ENCODE measurements at regions not wholly inside any gene's neighbourhood (a gene's known extent, or its start where the extent isn't known, plus 50 kb on each side); places are given as distances from the start of the nearest gene placed in this dataset.
"Not testable (repeated sequence)": the region's sequence is repeated elsewhere in the genome, so short reads cannot be mapped to it uniquely, and the experiment has no call there.

- no peak overlapping the region for H3K4me3 ChIP-seq (ENCODE audit: low read depth, low read length)
- TF ChIP-seq CTCF (IDR thresholded peaks at IDR 0.05; ENCODE audit: low read depth, low read length, missing control alignments): no peak
- DNase-seq (ENCODE audit: low read depth): no peak
Observed at GRCh38 chr5:17127743-17128231, 89.6 kb upstream of the BASP1 start.

- H3K4me3 ChIP-seq (ENCODE audit: low read depth, low read length): no peak overlapping the region
- no peak for DNase-seq (ENCODE audit: low read depth)
- TF ChIP-seq CTCF (IDR thresholded peaks at IDR 0.05; ENCODE audit: low read depth, low read length, missing control alignments): no peak
Observed at GRCh38 chr5:17129093-17129849, 88.2 kb upstream of the BASP1 start.

- not testable (repeated sequence) for H3K4me3 ChIP-seq (ENCODE audit: low read depth, low read length); DNase-seq (ENCODE audit: low read depth)
Observed at GRCh38 chr5:17130302-17130701, 87.1 kb upstream of the BASP1 start.

- H3K4me3 ChIP-seq (ENCODE audit: low read depth, low read length): no peak overlapping the region
- DNase-seq (ENCODE audit: low read depth): no peak
- TF ChIP-seq CTCF (IDR thresholded peaks at IDR 0.05; ENCODE audit: low read depth, low read length, missing control alignments): peak; percentile 47
Observed at GRCh38 chr5:17132444-17133083, 84.9 kb upstream of the BASP1 start.

GRCh38 chr5:17135050-17135449 is 82.4 kb upstream of the BASP1 start:
- DNase-seq (ENCODE audit: low read depth): no peak
- TF ChIP-seq CTCF (IDR thresholded peaks at IDR 0.05; ENCODE audit: low read depth, low read length, missing control alignments): no peak
- no peak overlapping the region for H3K4me3 ChIP-seq (ENCODE audit: low read depth, low read length)

- no peak overlapping the region for H3K4me3 ChIP-seq (ENCODE audit: low read depth, low read length)
- no peak for TF ChIP-seq CTCF (IDR thresholded peaks at IDR 0.05; ENCODE audit: low read depth, low read length, missing control alignments)
- no peak for DNase-seq (ENCODE audit: low read depth)
Observed at GRCh38 chr5:17143335-17143734, 74.1 kb upstream of the BASP1 start.

GRCh38 chr5:17146280-17146841 is 71.1 kb upstream of the BASP1 start:
- TF ChIP-seq CTCF (IDR thresholded peaks at IDR 0.05; ENCODE audit: low read depth, low read length, missing control alignments): no peak
- DNase-seq (ENCODE audit: low read depth): no peak
- no peak overlapping the region for H3K4me3 ChIP-seq (ENCODE audit: low read depth, low read length)

Data from GM12864 (cell line).